Breast epithelium (tissue), 4 donors: ENCODE measurements at regions not wholly inside any gene's neighbourhood (a gene's known extent, or its start where the extent isn't known, plus 50 kb on each side); places are given as distances from the start of the nearest gene placed in this dataset.

Source experiments
- DNase-seq, 2 donors: peaks; one replicate each; pipeline ENCODE4 v3.0.0-alpha.2; 2019; ENCODE audit warnings: low spot score in 2 of 2
- H3K27ac ChIP-seq, 2 donors: fragments of 200-600 bp; sonication (generic) in 1 of 2; one replicate each; pipeline ENCODE4 v1.5.1; 2016 to 2019; ENCODE audit warnings: mild to moderate bottlenecking in 1 of 2
- H3K27me3 ChIP-seq, 2 donors: fragments of 200-600 bp; sonication (generic) in 1 of 2; one replicate each; pipeline versions ENCODE4 v1.5.1 to v1.6.0; 2017 to 2019; ENCODE audit warnings: control low read depth in 1 of 2, mild to moderate bottlenecking in 1 of 2
- H3K36me3 ChIP-seq: fragments of 200-600 bp; one replicate; pipeline ENCODE4 v1.5.1; 2019
- H3K4me1 ChIP-seq, 2 donors: fragments of 200-600 bp; sonication (generic); one replicate each; pipeline ENCODE4 v1.5.1; 2016 to 2019; ENCODE audit warnings: control low read depth in 1 of 2
- H3K4me3 ChIP-seq, 3 donors: fragments of 200-600 bp; sonication (generic); 1 replicate in 2 of 3; 2 replicates in 1 of 3; pipeline ENCODE4 v1.5.1; 2016 to 2019; ENCODE audit warnings: mild to moderate bottlenecking in 3 of 3, moderate library complexity in 2 of 3
- H3K9me3 ChIP-seq, 2 donors: fragments of 200-600 bp; sonication (generic) in 1 of 2; one replicate each; pipeline ENCODE4 v1.5.1; 2016 to 2019; ENCODE audit warnings: control low read depth in 1 of 2
- CTCF ChIP-seq, 3 donors: fragments of 450-650 bp; IDR thresholded peaks; one replicate each; pipeline ENCODE4 v1.5.1; 2016 to 2017; ENCODE audit warnings: antibody characterized with exemption in 3 of 3, mild to moderate bottlenecking in 3 of 3, moderate library complexity in 3 of 3
- POLR2A ChIP-seq: fragments of 450-650 bp; IDR thresholded peaks from one replicate; pipeline ENCODE4 v1.6.1; 2016; ENCODE audit warnings: antibody characterized with exemption, mild to moderate bottlenecking, moderate library complexity
- POLR2AphosphoS5 ChIP-seq, 3 donors: sonication (generic); formaldehyde crosslinking; IDR thresholded peaks; one replicate each; pipeline ENCODE4 v1.6.1; 2017; ENCODE audit warnings: antibody characterized with exemption in 3 of 3
- intact Hi-C: fragments of 100-400 bp; cut with DNase I; formaldehyde crosslinking; loops from one replicate; pipeline ENCODE4 v1.15.1; 2023; ENCODE audit warnings: low total_unique reads

DNA sequence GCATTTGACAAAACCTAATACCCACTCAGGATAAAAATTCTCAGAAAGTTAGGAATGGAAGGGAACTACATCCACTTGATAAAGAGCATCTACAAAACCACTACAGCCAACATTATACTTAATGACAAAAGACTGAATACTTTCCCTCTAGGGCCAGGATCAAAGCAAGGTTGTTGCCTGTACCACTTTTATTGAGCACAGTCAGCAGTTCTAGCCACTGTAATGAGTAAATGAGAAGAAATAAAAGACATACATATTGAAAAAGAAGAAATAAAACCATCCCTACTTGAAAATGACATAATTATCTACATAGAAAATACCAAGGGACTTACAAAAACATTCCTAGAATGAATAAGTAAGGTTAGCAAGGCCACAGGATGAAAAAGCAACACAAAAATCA is 194.8 kb upstream of the ZNF507 start:
- intact Hi-C loops: no loop called here
- no peaks in the 10 kb centered on the region for H3K4me1 ChIP-seq

DNA sequence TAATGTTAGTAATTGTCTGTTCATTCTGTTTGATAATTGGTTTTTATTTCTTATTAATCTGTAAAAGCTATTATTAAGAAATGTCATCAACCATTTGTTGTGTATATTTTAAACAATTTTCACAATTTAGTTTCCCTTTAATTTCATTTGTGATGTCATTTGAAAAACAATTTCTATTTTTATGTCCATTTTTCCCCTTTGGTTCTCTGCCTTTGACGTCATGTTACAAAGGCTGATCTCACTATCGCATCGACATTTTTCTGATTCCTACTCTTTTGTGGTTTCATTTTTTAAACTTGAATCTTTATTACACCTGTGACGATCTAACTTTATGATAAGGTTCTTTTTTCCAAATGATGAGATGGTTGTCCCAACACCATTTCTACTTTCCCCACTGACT is 191.0 kb upstream of the ZNF507 start:
- DNase-seq: no peak
- TF ChIP-seq POLR2A (no peak), CTCF (IDR thresholded peaks at IDR 0.05) (no peak), POLR2AphosphoS5 (IDR thresholded peaks at IDR 0.05) (no peak)
- Histone ChIP-seq H3K27ac (no peak overlapping the region), H3K4me1 (no peaks in the 10 kb centered on the region), H3K4me3 (no peak overlapping the region), H3K27me3 (no peaks in the 10 kb centered on the region), H3K9me3 (peaks cover 0 to 3% of the 10 kb centered on the region in 2 donors), H3K36me3 (no peaks in the 10 kb centered on the region)
- intact Hi-C loops: no loop called here

More for the DNA sequence above, 194.8 kb upstream of the ZNF507 start:
- H3K27ac ChIP-seq: no peak overlapping the region
- no peak for DNase-seq
- peaks cover 6 to 28% of the 10 kb centered on the region in 2 donors for H3K9me3 ChIP-seq
- no peaks in the 10 kb centered on the region for H3K27me3 ChIP-seq
- no peak overlapping the region for H3K4me3 ChIP-seq
- no peaks in the 10 kb centered on the region for H3K36me3 ChIP-seq
- TF ChIP-seq CTCF (IDR thresholded peaks at IDR 0.05) (no peak), POLR2A (no peak), POLR2AphosphoS5 (IDR thresholded peaks at IDR 0.05) (no peak)

- intact Hi-C loops: no loop called here
- TF ChIP-seq POLR2A: no peak
- TF ChIP-seq CTCF (IDR thresholded peaks at IDR 0.05): no peak
- no peak for TF ChIP-seq POLR2AphosphoS5 (IDR thresholded peaks at IDR 0.05)
- H3K4me3 ChIP-seq: no peak overlapping the region
- peaks cover 0 to 20% of the 10 kb centered on the region in 2 donors for H3K27me3 ChIP-seq
- H3K4me1 ChIP-seq: no peaks in the 10 kb centered on the region
- no peak for DNase-seq
- no peak overlapping the region for H3K27ac ChIP-seq
- H3K36me3 ChIP-seq: no peaks in the 10 kb centered on the region
- peaks cover 0 to 2% of the 10 kb centered on the region in 2 donors for H3K9me3 ChIP-seq
Measured at GRCh38 chr19:32164384-32164992, 180.9 kb upstream of the ZNF507 start.

DNA sequence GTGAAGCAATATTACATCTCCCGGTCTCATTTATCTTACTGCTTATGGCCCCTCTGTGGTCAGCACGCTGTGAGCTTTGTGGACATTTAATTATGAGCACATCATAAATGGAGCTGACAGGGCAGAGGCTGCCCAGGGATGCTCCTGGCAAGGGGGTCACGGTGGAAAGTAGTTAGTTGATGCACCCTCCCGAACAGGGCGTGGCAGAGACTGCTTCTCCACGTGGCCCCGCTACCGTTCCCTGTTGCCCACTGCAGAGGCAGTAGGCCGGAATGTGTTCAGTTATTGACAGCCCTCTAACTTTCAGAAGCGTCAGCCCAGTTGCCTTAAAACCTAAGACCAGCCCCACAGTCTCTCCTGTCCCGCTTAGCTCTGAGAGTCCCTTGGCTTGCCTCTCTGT is 180.3 kb upstream of the ZNF507 start:
- Histone ChIP-seq H3K4me1 (no peaks in the 10 kb centered on the region), H3K4me3 (no peak overlapping the region), H3K9me3 (peaks cover 0 to under 1% of the 10 kb centered on the region in 2 donors), H3K36me3 (no peaks in the 10 kb centered on the region), H3K27me3 (peaks cover 0 to 20% of the 10 kb centered on the region in 2 donors), H3K27ac (no peak overlapping the region)
- TF ChIP-seq CTCF (IDR thresholded peaks at IDR 0.05) (no peak), POLR2AphosphoS5 (IDR thresholded peaks at IDR 0.05) (no peak), POLR2A (no peak)
- no peak for DNase-seq
- intact Hi-C loops: no loop called here

- Histone ChIP-seq H3K4me1 (no peaks in the 10 kb centered on the region), H3K27me3 (peaks cover 0 to 20% of the 10 kb centered on the region in 2 donors), H3K27ac (no peak overlapping the region), H3K9me3 (no peaks in the 10 kb centered on the region), H3K4me3 (no peak overlapping the region), H3K36me3 (no peaks in the 10 kb centered on the region)
- no peak for TF ChIP-seq POLR2A
- TF ChIP-seq CTCF (IDR thresholded peaks at IDR 0.05): no peak
- no peak for TF ChIP-seq POLR2AphosphoS5 (IDR thresholded peaks at IDR 0.05)
- DNase-seq: no peak
- intact Hi-C loops: no loop called here
Measured at GRCh38 chr19:32165750-32166149, 179.7 kb upstream of the ZNF507 start.
